Ovary (tissue), 3 donors: ENCODE measurements at regions not wholly inside any gene's neighbourhood (a gene's known extent, or its start where the extent isn't known, plus 50 kb on each side); places are given as distances from the start of the nearest gene placed in this dataset.
"Not testable (repeated sequence)": the region's sequence is repeated elsewhere in the genome, so short reads cannot be mapped to it uniquely, and the experiment has no call there.

Source experiments
- CTCF ChIP-seq, 3 donors: fragments of 450-650 bp in 2 of 3; fragments of 200-600 bp in 1 of 3; IDR thresholded peaks; one replicate each; pipeline versions ENCODE4 v1.5.1 to v1.8.0; 2016 to 2022; ENCODE audit warnings: antibody characterized with exemption in 3 of 3, mild to moderate bottlenecking in 1 of 3
- EP300 ChIP-seq: sonication (generic); formaldehyde crosslinking; IDR thresholded peaks from one replicate; pipeline ENCODE4 v1.6.1; 2017; ENCODE audit warnings: antibody characterized with exemption
- POLR2A ChIP-seq: fragments of 450-650 bp; IDR thresholded peaks from one replicate; pipeline ENCODE4 v1.6.1; 2017; ENCODE audit warnings: antibody characterized with exemption, mild to moderate bottlenecking, moderate library complexity
- donor health status: DM: no; HTN: no; CAD: no.

- not testable (repeated sequence) for TF ChIP-seq CTCF (IDR thresholded peaks at IDR 0.05); POLR2A; EP300
Observed at GRCh38 chr2:87678742-87679173, 69.1 kb upstream of the PLGLB2 start.
